H9 (cell line): ENCODE measurements at regions not wholly inside any gene's neighbourhood (a gene's known extent, or its start where the extent isn't known, plus 50 kb on each side); places are given as distances from the start of the nearest gene placed in this dataset.

ENCODE experiments used
- DNase-seq: peaks from one replicate; pipeline ENCODE4 v3.0.0-alpha.2; 2017
- H2AFZ ChIP-seq: one replicate; pipeline ENCODE4 v1.6.1; 2013; ENCODE audit warnings: mild to moderate bottlenecking, low read length, control low read depth, moderate library complexity
- H2AK5ac ChIP-seq: 2 replicates; pipeline ENCODE4 v1.6.1; 2013; ENCODE audit warnings: low read length, control low read depth, mixed read lengths; ENCODE audit not compliant: insufficient read length
- H2BK120ac ChIP-seq: one replicate; pipeline ENCODE4 v1.6.1; 2013; ENCODE audit warnings: low read depth, mild to moderate bottlenecking, low read length, control low read depth, inconsistent platforms; ENCODE audit not compliant: poor library complexity, severe bottlenecking
- H2BK12ac ChIP-seq: 2 replicates; pipeline ENCODE4 v1.6.1; 2013; ENCODE audit warnings: low read length, control low read depth, mixed read lengths, low read depth; ENCODE audit not compliant: insufficient read length
- H2BK15ac ChIP-seq: 2 replicates; pipeline ENCODE4 v1.6.1; 2013; ENCODE audit warnings: low read depth, low read length, control low read depth
- H2BK20ac ChIP-seq: one replicate; pipeline ENCODE4 v1.6.1; 2013; ENCODE audit warnings: low read depth, mild to moderate bottlenecking, low read length, control low read depth, inconsistent platforms; ENCODE audit not compliant: poor library complexity, severe bottlenecking
- H2BK5ac ChIP-seq: 2 replicates; pipeline ENCODE4 v1.6.1; 2013; ENCODE audit warnings: low read length, control low read depth, mixed read lengths; ENCODE audit not compliant: insufficient read length
- H3K14ac ChIP-seq: 2 replicates; pipeline ENCODE4 v1.6.1; 2013; ENCODE audit warnings: low read length, control low read depth; ENCODE audit not compliant: insufficient read depth
- H3K18ac ChIP-seq: 2 replicates; pipeline ENCODE4 v1.6.1; 2013; ENCODE audit warnings: low read depth, mild to moderate bottlenecking, mixed read lengths, low read length, control low read depth; ENCODE audit not compliant: insufficient read length
- H3K23ac ChIP-seq: 2 replicates; pipeline ENCODE4 v1.6.1; 2013; ENCODE audit warnings: low read length, control low read depth, mixed read lengths, low read depth; ENCODE audit not compliant: insufficient read length
- H3K23me2 ChIP-seq: 2 replicates; pipeline ENCODE4 v1.6.1; 2013; ENCODE audit warnings: low read depth, mild to moderate bottlenecking, mixed read lengths, low read length, control low read depth; ENCODE audit not compliant: insufficient read length, poor library complexity, severe bottlenecking
- H3K27ac ChIP-seq: 2 replicates; pipeline ENCODE4 v1.5.1; 2013; ENCODE audit warnings: low read length, control low read depth, mixed read lengths, low read depth; ENCODE audit not compliant: insufficient read length
- H3K27me3 ChIP-seq: 2 replicates; pipeline ENCODE4 v1.6.1; 2013; ENCODE audit warnings: low read length, control low read depth, inconsistent platforms; ENCODE audit not compliant: insufficient read depth
- H3K4ac ChIP-seq: 2 replicates; pipeline ENCODE4 v1.6.1; 2013; ENCODE audit warnings: low read depth, mild to moderate bottlenecking, control low read depth, inconsistent platforms, low read length, moderate library complexity
- H3K4me1 ChIP-seq: 2 replicates; pipeline ENCODE4 v1.6.1; 2013; ENCODE audit warnings: low read length, control low read depth, inconsistent platforms; ENCODE audit not compliant: insufficient read depth
- H3K4me2 ChIP-seq: 2 replicates; pipeline ENCODE4 v1.6.1; 2013; ENCODE audit warnings: low read length, control low read depth, mixed read lengths; ENCODE audit not compliant: insufficient read length, insufficient read depth
- H3K56ac ChIP-seq: 2 replicates; pipeline ENCODE4 v1.6.1; 2013; ENCODE audit warnings: low read depth, mild to moderate bottlenecking, mixed read lengths, low read length, control low read depth; ENCODE audit not compliant: insufficient read length
- H3K79me1 ChIP-seq: 2 replicates; pipeline ENCODE4 v1.6.1; 2013; ENCODE audit warnings: low read depth, mild to moderate bottlenecking, moderate library complexity, low read length, control low read depth, inconsistent platforms; ENCODE audit not compliant: insufficient read depth, poor library complexity, severe bottlenecking
- H3K79me2 ChIP-seq: 2 replicates; pipeline ENCODE4 v1.6.1; 2013; ENCODE audit warnings: low read length, control low read depth, inconsistent platforms; ENCODE audit not compliant: insufficient read depth
- H3K9ac ChIP-seq: 2 replicates; pipeline ENCODE4 v1.6.1; 2013; ENCODE audit warnings: low read length, control low read depth, mixed read lengths; ENCODE audit not compliant: insufficient read length; ENCODE audit errors: extremely low read depth
- H3K9me3 ChIP-seq: one replicate; pipeline ENCODE4 v1.6.1; 2013; ENCODE audit warnings: low read depth, low read length, inconsistent platforms; ENCODE audit not compliant: control insufficient read depth
- H3T11ph ChIP-seq: one replicate; pipeline ENCODE4 v1.6.1; 2013; ENCODE audit warnings: mild to moderate bottlenecking, low read length, control low read depth, inconsistent platforms
- H4K20me1 ChIP-seq: one replicate; pipeline ENCODE4 v1.6.1; 2013; ENCODE audit not compliant: control insufficient read depth, insufficient read length, insufficient read depth
- H4K5ac ChIP-seq: 2 replicates; pipeline ENCODE4 v1.6.1; 2013; ENCODE audit warnings: low read depth, mild to moderate bottlenecking, mixed read lengths, low read length, control low read depth; ENCODE audit not compliant: insufficient read length
- H4K8ac ChIP-seq: replicated peaks from 2 replicates; pipeline ENCODE4 v1.6.1; 2013; ENCODE audit warnings: low read length, control low read depth, mixed read lengths, low read depth; ENCODE audit not compliant: insufficient read length
- H4K91ac ChIP-seq: 2 replicates; pipeline ENCODE4 v1.6.1; 2013; ENCODE audit warnings: low read depth, mild to moderate bottlenecking, moderate library complexity, mixed read lengths, low read length, control low read depth; ENCODE audit not compliant: insufficient read length
- H3K27ac Mint-ChIP-seq, 3 experiments: 2 replicates in 2 of 3; 3 replicates in 1 of 3; pipeline ENCODE4 v1.8.0; 2020 to 2021; ENCODE audit warnings: mixed read lengths in 3 of 3, mild to moderate bottlenecking in 1 of 3, moderate library complexity in 1 of 3
- H3K27me3 Mint-ChIP-seq: 2 replicates; pipeline ENCODE4 v1.8.0; 2021; ENCODE audit warnings: low read depth, mild to moderate bottlenecking, moderate library complexity, mixed read lengths
- H3K36me3 Mint-ChIP-seq, 3 experiments: 2 replicates in 2 of 3; 3 replicates in 1 of 3; pipeline ENCODE4 v1.8.0; 2020 to 2021; ENCODE audit warnings: low read depth in 3 of 3, mixed read lengths in 3 of 3; ENCODE audit not compliant: insufficient read depth in 1 of 3
- H3K4me1 Mint-ChIP-seq, 2 experiments: 2 replicates each; pipeline ENCODE4 v1.8.0; 2020; ENCODE audit warnings: mixed read lengths in 2 of 2
- H3K4me3 Mint-ChIP-seq, 2 experiments: 2 replicates in 1 of 2; 3 replicates in 1 of 2; pipeline ENCODE4 v1.8.0; 2020 to 2021; ENCODE audit warnings: mild to moderate bottlenecking in 2 of 2, mixed read lengths in 2 of 2, moderate library complexity in 1 of 2
- H3K9me3 Mint-ChIP-seq, 2 experiments: 2 replicates in 1 of 2; 3 replicates in 1 of 2; pipeline ENCODE4 v1.8.0; 2020; ENCODE audit warnings: mild to moderate bottlenecking in 2 of 2, mixed read lengths in 2 of 2, moderate library complexity in 1 of 2
- WGBS: extraction: QIAGEN DNeasy Blood & Tissue Kit; methylation state at CpG from one replicate; pipeline ENCODE4 v1.1.7; 2013; ENCODE audit warnings: missing lambda C conversion rate, low lambda C conversion rate, mixed read lengths; ENCODE audit not compliant: insufficient read length; ENCODE audit errors: extremely low coverage; 5-methylcytosine and 5-hydroxymethylcytosine counted together
- TF ChIP-seq, protein P1 (sequence below): fragments of 200-600 bp; sonication (generic); conservative IDR thresholded peaks from 3 replicates; pipeline ENCODE4 v1.8.0; 2021; ENCODE audit warnings: antibody characterized with exemption, mild to moderate bottlenecking

DNA sequence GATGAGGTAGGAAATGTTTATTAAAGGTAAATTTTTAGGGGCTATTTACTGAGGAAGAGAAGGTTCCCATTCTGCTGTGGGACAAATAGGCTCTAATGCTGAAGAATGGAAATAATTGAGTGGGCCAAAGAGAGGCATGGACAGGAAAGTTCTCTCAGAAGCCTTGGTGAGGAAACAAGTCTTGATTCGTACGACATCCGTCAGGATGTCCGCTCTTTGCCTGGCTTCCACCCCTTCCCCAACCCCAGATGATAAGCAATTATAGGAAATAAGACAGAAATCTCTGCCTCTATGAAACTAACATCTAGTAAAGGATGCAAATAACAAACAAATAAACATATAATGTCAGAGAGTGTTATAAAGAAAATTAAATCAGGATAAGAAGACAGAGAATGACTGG lies 91.7 kb upstream of the BCAT1 start:
- no peaks in the 10 kb centered on the region for H3K79me1 ChIP-seq
- Mint-ChIP-seq H3K9me3 (peaks cover 4 to 5% of the 10 kb centered on the region in 2 experiments; a peak in 4 of 5 replicates), H3K27me3 (no peaks in the 10 kb centered on the region), H3K4me3 (no peak overlapping the region), H3K4me1 (peaks cover 4 to 5% of the 10 kb centered on the region in 2 experiments; a peak in 2 of 4 replicates), H3K27ac (no peak overlapping the region), H3K36me3 (0 out of 7 replicates have a peak, but pooled peaks cover 0 to 3% (median 0%) of the 10 kb centered on the region in 3 experiments)
- no peaks in the 10 kb centered on the region for H3K27me3 ChIP-seq
- H3K18ac ChIP-seq = no peak overlapping the region
- H3K4me2 ChIP-seq = no peak overlapping the region
- H3K23ac ChIP-seq = no peak overlapping the region
- no peak overlapping the region for H3K9ac ChIP-seq
- H3K56ac ChIP-seq = no peak overlapping the region
- H4K5ac ChIP-seq = no peak overlapping the region
- H3K79me2 ChIP-seq = no peaks in the 10 kb centered on the region
- H2BK5ac ChIP-seq = no peak overlapping the region
- no peaks in the 10 kb centered on the region for H3K9me3 ChIP-seq
- no peak for DNase-seq
- no peak overlapping the region for H4K8ac ChIP-seq
- TF ChIP-seq, protein P1, sequence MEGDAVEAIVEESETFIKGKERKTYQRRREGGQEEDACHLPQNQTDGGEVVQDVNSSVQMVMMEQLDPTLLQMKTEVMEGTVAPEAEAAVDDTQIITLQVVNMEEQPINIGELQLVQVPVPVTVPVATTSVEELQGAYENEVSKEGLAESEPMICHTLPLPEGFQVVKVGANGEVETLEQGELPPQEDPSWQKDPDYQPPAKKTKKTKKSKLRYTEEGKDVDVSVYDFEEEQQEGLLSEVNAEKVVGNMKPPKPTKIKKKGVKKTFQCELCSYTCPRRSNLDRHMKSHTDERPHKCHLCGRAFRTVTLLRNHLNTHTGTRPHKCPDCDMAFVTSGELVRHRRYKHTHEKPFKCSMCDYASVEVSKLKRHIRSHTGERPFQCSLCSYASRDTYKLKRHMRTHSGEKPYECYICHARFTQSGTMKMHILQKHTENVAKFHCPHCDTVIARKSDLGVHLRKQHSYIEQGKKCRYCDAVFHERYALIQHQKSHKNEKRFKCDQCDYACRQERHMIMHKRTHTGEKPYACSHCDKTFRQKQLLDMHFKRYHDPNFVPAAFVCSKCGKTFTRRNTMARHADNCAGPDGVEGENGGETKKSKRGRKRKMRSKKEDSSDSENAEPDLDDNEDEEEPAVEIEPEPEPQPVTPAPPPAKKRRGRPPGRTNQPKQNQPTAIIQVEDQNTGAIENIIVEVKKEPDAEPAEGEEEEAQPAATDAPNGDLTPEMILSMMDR = no peak
- no peak overlapping the region for H2BK15ac ChIP-seq
- H3K27ac ChIP-seq = no peak overlapping the region
- H2BK12ac ChIP-seq = no peak overlapping the region
- H3T11ph ChIP-seq = no peak overlapping the region
- H2AK5ac ChIP-seq = no peak overlapping the region
- H4K91ac ChIP-seq = no peak overlapping the region
- no peak overlapping the region for H2BK20ac ChIP-seq
- no peaks in the 10 kb centered on the region for H4K20me1 ChIP-seq
- H2BK120ac ChIP-seq = no peak overlapping the region
- H3K14ac ChIP-seq = no peak overlapping the region
- H3K23me2 ChIP-seq = no peaks in the 10 kb centered on the region
- no CpG with 5 or more reads among the region's 4 CpGs for WGBS
- no peak overlapping the region for H3K4ac ChIP-seq
- H2AFZ ChIP-seq = no peak overlapping the region
- H3K4me1 ChIP-seq = no peaks in the 10 kb centered on the region; the same call in 1 of the 2 replicates
